ENCODE measurements at regions not wholly inside any gene's neighbourhood (a gene's known extent, or its start where the extent isn't known, plus 50 kb on each side); places are given as distances from the start of the nearest gene placed in this dataset.

- TF ChIP-seq CTCF (IDR thresholded peaks at IDR 0.05; ENCODE audit: unreplicated experiment in 3 of 3) = no peak
- no peak overlapping the region for H3K4me3 Mint-ChIP-seq
- peaks cover 28% of the 10 kb centered on the region for H3K4me1 Mint-ChIP-seq
- peak overlapping the region; percentile 35 to 91 (median 50) for H3K27ac Mint-ChIP-seq
- no peaks in the 10 kb centered on the region for H3K27me3 Mint-ChIP-seq (ENCODE audit: low read depth)
- H3K9me3 Mint-ChIP-seq = no peaks in the 10 kb centered on the region
- H3K36me3 Mint-ChIP-seq (ENCODE audit: low read depth) = no peaks in the 10 kb centered on the region
Measured at GRCh38 chr6:144350528-144350880, 65.4 kb downstream of the UTRN start.

- Mint-ChIP-seq H3K4me1 (peaks cover 28% of the 10 kb centered on the region), H3K36me3 (ENCODE audit: low read depth) (no peaks in the 10 kb centered on the region)
- TF ChIP-seq CTCF (IDR thresholded peaks at IDR 0.05; ENCODE audit: unreplicated experiment in 3 of 3) = no peak
Measured at GRCh38 chr6:144351379-144352127, 66.4 kb downstream of the UTRN start.

DNA sequence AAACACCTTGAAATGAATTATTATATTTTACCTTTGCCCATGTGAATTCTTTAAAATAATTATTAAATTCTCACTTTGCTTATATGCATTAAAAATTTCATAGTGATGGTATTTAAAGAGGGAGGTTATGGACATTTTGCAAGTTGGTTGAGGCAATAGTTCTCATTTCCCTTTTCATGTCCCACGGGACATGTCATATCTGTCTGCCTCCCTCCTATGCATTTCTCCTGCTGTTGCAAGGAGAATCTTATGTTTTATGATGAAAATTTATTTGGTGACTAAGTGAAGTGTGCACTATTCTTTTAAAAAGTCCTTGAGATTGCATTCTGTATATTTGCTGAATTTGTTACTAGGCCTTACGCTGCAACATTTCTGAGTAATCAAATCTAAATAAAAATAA, 67.2 kb downstream of the UTRN start:
- no peak overlapping the region for H3K27ac Mint-ChIP-seq
- H3K4me1 Mint-ChIP-seq = peaks cover 21% of the 10 kb centered on the region
- H3K36me3 Mint-ChIP-seq (ENCODE audit: low read depth) = no peaks in the 10 kb centered on the region
- H3K9me3 Mint-ChIP-seq = no peaks in the 10 kb centered on the region
- no peak for TF ChIP-seq CTCF (IDR thresholded peaks at IDR 0.05; ENCODE audit: unreplicated experiment in 3 of 3)
- H3K27me3 Mint-ChIP-seq (ENCODE audit: low read depth) = no peaks in the 10 kb centered on the region
- no peak overlapping the region for H3K4me3 Mint-ChIP-seq

More at GRCh38 chr6:144351379-144352127, 66.4 kb downstream of the UTRN start:
- H3K27ac Mint-ChIP-seq = peak overlapping the region; percentile 41 to 61 (median 55)
- H3K4me3 Mint-ChIP-seq = no peak overlapping the region
- no peaks in the 10 kb centered on the region for H3K27me3 Mint-ChIP-seq (ENCODE audit: low read depth)
- H3K9me3 Mint-ChIP-seq = no peaks in the 10 kb centered on the region

DNA sequence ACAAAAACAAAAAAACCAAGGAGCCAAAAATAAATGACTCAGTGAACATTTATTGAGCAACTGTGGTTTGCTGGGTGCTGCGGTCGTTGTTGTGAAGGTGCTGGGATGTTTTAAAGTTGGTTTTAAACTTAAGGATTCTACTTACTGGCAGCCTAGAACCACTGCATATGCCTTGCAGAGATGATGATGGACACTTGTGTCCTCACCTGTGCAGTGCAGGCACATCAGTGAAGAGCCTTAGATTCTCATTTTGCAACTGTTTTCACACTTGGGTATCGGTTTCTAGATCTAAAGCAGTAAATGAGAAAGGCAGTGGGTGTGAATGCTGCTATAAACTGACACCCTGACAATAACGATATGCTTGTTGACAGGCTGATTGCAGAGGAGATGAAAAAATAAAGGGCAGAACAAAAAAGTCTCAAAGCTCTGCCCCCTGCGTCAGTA, 68.8 kb downstream of the UTRN start:
- H3K9me3 Mint-ChIP-seq = no peaks in the 10 kb centered on the region
- no peaks in the 10 kb centered on the region for H3K36me3 Mint-ChIP-seq (ENCODE audit: low read depth)
- no peak overlapping the region for H3K27ac Mint-ChIP-seq
- no peak overlapping the region for H3K4me3 Mint-ChIP-seq
- no peaks in the 10 kb centered on the region for H3K27me3 Mint-ChIP-seq (ENCODE audit: low read depth)
- H3K4me1 Mint-ChIP-seq = peaks cover 12% of the 10 kb centered on the region
- TF ChIP-seq CTCF (IDR thresholded peaks at IDR 0.05; ENCODE audit: unreplicated experiment in 3 of 3) = no peak

DNA sequence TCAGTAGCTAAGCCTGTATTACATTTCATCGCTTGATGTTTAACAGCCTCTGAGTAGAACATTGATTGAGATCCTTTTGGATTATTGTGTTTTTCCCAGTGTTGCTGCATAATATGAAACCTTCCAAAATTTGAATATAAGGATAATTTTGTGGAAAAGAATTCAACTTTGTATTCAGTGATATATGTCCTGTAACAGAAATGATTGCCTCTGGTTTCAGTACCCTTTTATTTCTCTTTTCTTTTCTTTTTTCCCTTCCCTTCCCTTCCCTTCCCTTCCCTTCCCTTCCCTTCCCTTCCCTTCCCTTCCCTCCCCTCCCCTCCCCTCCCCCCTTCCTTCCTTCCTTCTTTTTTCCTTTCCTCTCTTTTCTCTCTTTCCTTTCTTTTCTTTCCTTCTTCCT, 74.6 kb downstream of the UTRN start:
- no peaks in the 10 kb centered on the region for H3K4me1 Mint-ChIP-seq
- H3K9me3 Mint-ChIP-seq = no peaks in the 10 kb centered on the region
- H3K27ac Mint-ChIP-seq = peak overlapping the region in 1 of 3 experiments; percentile 37
- H3K27me3 Mint-ChIP-seq (ENCODE audit: low read depth) = no peaks in the 10 kb centered on the region
- H3K36me3 Mint-ChIP-seq (ENCODE audit: low read depth) = no peaks in the 10 kb centered on the region
- peak overlapping the region in 1 of 3 experiments; percentile 29 for H3K4me3 Mint-ChIP-seq
- TF ChIP-seq CTCF (IDR thresholded peaks at IDR 0.05; ENCODE audit: unreplicated experiment in 3 of 3) = no peak

DNA sequence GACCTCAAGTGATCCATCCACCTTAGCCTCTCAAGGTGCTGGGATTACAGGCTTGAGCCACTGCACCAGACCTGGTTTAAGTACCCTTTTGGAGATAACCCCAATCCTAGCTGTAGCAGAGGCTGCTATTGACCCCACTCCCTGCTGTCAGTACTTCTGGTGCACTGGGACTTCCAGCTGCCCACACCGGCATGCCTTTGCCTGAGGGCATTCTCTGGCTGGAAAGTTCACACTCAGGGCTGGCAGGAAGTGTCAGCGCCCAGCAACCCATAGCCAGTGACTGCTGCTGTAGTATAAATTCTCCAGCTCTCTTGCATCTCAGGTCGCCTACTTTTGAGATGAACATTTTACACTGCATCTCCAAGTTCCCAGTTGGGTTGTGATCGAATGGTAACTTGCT, 75.3 kb downstream of the UTRN start:
- Mint-ChIP-seq H3K4me3 (no peak overlapping the region), H3K36me3 (ENCODE audit: low read depth) (no peaks in the 10 kb centered on the region), H3K27ac (peak overlapping the region in 2 of 3 experiments; percentile 15 to 68), H3K9me3 (no peaks in the 10 kb centered on the region), H3K27me3 (ENCODE audit: low read depth) (no peaks in the 10 kb centered on the region), H3K4me1 (peaks cover 4% of the 10 kb centered on the region)
- TF ChIP-seq CTCF (IDR thresholded peaks at IDR 0.05; ENCODE audit: unreplicated experiment in 3 of 3) = no peak

All from nephron (organoid).